GM19035 (cell line): ENCODE measurements at regions not wholly inside any gene's neighbourhood (a gene's known extent, or its start where the extent isn't known, plus 50 kb on each side); places are given as distances from the start of the nearest gene placed in this dataset.

ENCODE experiments used
- ATAC-seq: cut with Tn5 transposase; IDR thresholded peaks from one replicate; pipeline ENCODE4 v1.9.1; 2021; ENCODE audit not compliant: unreplicated experiment

DNA sequence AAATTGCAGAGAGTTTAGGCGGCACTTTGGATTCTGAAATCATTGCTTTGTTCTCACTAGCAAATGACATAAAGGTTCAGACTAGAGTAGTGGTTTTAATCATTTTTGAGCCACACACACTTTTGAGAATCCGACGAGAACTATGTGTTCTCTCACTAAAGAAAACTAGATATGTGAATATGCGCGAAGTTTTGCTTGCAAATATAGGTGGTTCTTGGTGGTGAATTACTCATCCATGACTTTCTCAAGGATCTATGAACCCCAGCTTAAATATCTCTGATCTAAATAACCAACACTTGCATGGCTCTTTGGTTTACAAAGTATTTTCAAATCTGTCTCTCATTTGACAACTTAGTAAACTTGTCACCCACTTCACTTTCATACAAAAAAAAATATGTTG is 54.8 kb downstream of the NOG start:
- ATAC-seq: no peak

DNA sequence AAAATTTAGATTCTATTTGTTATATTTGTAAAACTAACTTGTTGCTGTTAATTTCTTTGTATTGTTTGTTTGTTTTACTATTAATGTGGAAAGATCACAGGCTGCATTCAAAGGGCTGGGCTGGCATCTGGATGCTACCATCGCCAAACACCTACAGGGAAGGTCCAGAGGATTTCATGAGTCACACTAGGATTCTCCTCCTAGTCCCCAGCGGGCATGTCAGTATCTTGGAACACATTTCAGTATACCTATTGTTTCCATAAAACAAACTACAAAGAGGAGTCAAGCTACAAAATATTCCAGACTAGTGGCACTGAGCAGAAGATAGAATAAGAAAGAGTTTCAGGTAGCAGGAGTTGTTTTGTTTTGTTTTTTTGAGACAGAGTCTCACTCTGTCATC is 55.3 kb downstream of the NOG start:
- no peak for ATAC-seq

DNA sequence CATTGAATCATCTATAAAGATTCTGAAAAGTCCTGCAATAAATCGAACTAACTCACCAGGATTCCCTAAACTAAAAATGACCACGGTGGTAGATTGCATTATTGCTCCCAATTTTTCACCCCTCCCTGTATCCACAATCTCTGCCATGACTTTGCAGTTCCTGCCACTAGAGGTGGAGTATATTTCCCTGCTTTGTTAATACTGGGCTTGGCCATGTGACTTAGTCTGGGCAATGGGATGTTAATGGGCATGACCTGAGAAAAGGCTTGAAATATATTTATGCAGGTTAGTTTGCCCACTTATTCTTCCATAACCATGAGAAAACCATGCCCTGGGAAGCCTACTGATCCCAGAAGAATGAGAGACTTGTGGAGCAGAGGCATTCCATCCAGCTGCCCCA is 59.1 kb downstream of the NOG start:
- no peak for ATAC-seq

DNA sequence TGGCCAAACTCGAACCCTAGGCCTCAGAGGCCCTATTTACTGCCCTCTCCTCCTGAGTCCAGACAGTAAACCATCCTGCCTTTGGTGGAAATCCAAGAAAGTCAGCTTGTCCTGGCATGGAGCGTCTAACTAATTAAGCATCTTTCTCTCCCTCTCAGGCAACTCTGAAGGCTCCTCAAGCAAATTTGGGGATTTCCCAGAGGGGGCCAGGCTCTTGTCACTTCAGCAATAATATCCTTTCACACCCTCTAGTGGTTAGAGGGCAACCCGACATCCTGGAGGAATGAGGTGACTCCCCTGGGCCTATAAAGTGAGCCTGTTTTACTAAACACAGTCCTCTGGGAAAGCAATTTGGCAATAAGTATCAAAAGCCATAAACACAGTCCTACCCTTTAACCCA is 60.4 kb downstream of the NOG start:
- peak; percentile 99 for ATAC-seq

DNA sequence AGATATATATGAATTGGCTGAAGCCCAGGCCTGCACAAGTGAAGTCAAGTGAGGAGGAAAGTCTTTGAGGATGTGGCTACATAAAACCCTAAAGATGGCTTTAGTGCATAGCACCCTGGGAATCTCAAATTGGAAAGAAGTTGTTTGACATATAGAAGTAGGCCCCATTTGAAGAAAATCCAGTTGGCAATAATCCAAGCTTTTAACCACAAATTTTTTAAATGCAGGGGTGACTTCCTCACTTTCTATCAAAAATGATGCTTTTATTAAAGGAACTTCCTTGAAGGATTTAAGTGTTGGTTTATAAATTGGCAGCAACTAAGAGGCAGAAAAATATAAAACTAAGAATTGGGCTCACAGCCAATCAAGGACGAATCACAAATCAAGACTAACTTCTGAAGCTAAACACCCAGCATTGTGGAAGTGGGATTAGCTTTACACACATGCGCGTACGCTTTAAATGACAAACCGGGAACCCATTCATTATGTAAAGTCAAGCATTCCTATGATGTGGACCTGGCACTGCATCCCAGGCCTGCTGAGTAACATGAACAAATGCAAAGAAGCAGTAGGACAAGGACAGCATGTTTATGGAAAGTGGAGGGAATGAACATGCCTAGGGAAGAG is 63.3 kb downstream of the NOG start:
- no peak for ATAC-seq

DNA sequence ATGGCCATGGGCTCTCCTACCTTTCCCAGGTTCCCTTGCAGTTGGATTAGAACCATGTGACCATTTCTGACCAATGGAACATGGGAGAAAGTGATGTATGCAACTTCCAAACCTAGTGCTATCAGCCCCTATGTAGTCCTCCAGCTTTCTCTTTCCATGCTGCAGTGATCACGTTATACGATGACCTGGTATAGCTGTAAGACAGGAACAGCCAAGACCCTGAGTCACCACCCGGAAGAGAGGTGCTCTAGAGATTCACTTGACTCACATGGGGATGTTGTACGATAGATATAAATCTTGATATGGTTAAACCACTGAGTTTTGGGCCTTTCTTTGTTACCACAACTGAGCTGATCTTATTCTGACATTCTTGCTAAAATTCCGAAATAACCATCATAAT is 65.1 kb downstream of the NOG start:
- no peak for ATAC-seq

DNA sequence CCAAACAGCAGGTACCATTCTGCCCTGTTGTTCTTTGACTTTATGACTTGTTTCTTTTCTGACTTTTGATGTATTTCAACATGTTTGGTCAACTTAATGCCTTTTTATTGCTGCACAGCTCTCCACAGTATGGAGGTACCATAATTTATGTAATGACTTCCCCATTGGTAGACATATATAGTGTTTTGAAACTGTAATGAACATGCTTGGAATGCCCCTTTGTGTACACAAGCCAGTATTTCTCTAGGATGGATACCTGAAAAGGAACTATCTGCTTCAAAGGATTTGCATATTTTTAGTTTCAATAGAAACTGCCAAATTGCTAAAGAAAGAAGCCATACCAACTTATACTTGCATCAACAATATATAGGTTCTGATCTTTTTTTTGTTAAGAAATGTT is 66.1 kb downstream of the NOG start:
- no peak for ATAC-seq

DNA sequence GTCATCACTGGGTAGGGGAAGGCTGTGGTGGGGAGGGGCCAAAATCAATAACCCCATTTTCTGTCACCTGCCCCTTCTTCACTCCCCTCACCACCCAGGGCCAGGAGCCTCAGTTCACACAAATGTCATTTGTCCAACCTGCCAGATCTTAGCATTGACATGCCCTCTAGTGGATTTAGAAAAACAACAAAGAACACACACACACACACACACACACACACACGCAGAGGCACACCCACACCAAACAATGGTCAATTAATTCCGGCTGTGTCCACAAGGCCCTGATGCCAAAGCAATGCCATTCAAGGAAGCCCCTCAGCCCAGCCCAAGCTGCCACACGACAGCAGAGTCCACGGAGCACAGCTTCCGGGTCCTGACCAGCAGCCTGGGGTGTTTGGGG is 68.4 kb downstream of the NOG start:
- ATAC-seq: no peak

DNA sequence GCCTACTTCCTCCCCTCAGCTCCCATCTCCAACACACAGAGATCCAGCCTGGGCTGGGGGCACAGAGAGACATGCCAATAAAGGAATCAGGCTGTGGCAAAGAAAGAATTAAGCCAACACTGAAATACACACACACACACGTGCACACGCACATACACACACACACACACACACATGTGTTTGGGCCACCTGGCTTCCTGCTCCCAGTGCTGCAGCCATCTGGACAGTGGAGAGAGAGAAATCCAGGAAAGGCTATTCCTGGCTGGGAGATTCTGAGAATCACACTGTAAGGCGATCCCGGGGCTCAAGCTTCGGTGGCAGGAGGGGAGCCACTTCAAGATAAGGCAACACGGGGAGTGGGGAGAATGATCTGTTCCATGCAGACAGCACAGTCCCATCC is 72.4 kb downstream of the NOG start:
- no peak for ATAC-seq

DNA sequence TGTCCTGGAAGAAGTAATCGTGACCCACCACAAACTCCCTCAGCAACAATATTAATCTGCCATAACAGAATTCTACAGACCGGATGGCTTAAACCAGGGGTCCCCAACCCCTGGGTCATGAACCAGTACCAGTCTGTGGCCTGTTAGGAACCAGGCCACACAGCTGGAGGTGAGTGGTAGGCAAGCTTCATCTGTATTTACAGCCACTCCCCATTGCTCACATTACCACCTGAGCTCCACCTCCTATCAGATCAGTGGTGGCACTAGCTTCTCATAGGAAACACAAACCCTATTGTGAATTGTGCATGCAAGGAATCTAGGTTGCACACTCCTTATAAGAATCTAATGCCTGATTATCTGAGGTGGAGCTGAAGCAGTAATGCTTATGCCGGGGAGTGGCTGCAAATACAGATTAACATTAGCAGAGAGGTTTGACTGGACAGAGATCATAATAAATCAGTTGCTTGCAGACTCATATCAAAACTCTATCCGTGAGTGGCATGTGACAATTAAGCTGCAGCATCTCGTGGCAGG is 74.5 kb downstream of the NOG start:
- no peak for ATAC-seq

DNA sequence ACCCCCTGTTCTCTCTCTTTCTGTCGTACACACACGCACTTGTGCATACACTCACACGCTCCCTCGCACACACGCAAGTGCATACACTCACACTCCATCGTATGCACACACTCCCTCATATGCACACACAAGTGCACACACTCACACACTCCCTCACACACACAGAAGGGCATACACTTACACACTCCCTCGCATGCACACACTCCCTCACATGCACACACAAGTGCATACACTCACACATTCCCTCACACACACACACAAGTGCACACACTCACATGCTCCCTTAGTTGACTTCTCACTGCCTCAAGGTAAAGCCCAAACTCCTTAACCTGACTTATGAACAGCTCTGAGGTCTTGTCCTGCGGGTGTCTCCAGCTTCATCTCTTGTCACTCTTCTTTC is 78.7 kb downstream of the NOG start:
- no peak for ATAC-seq

DNA sequence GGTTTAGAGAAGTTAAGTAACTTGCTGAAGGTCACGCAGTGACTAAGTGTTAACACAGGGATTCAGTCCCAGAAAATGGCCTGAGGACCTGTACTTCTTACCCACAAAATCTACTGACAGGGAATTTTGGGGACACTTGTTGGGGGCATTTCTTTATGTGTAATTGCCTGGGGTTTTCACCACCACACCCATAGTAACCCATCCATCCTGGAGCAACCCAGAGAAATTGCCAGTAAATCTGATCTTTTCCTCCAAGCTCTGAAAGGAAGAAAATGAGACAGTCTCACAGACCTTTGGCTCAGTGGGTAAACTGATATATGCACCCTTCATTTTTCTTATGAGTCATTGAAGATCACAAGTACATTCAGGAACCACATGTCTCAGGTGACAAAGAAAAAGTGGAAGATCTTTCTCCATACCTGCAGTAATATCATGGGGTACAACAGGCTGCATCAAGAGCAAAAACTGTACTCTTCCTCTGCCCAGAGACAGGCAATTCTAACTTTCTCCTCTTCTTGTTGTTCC is 81.0 kb downstream of the NOG start:
- no peak for ATAC-seq

DNA sequence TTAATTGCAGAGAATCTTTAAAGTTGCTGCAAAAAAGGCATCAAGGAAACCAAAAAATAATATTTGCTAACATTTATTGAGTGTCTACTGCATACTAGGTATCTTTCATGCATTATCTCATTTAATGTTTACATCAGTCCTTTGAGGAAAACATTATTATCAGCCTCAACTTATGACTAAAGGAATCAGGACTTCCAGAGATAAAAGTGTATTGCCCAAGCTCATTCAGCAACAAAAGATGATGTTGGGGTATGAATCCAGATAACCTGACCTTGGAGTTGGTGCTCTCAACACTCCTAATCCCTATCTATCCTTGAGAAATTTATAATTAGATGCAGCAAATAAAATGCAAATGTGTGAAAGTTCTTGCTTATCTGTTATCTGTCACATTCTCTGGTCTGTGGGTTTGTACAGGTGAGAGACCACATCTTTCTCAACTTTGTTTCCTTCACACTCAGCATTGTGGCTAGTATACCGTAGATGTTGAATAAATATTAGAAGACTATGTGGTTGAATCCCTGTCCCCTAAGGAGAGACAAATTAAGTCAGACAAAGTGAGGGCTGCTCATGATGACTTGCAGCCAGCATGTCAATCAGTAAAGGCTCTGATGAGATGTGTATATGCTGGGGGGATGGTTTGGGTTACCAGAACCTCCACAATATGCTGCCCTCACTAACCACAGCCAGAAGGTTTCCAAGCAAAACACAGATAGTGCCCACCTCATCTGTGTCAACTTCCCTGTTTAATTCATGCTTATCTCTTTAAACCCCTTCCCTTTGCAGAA is 82.6 kb downstream of the NOG start:
- no peak for ATAC-seq

DNA sequence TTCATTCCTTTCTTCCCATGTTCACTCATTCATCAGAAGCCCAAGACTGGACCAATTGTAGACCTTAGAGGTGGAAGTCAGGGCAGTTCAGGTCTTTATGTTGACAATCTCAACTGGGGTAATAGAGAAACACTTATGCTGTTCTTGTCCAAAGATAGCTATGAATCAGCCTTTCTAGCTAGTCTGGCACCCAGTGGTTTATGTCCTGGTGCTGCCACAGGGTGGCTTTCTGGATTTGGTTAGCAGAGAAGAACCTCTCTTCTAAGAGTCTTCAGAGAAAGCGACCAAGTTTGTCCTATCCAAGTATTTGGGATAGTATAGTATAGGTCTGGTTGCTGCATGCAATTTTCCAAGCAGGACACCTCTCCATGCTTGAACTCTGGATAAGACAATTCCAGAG is 83.3 kb downstream of the NOG start:
- no peak for ATAC-seq

DNA sequence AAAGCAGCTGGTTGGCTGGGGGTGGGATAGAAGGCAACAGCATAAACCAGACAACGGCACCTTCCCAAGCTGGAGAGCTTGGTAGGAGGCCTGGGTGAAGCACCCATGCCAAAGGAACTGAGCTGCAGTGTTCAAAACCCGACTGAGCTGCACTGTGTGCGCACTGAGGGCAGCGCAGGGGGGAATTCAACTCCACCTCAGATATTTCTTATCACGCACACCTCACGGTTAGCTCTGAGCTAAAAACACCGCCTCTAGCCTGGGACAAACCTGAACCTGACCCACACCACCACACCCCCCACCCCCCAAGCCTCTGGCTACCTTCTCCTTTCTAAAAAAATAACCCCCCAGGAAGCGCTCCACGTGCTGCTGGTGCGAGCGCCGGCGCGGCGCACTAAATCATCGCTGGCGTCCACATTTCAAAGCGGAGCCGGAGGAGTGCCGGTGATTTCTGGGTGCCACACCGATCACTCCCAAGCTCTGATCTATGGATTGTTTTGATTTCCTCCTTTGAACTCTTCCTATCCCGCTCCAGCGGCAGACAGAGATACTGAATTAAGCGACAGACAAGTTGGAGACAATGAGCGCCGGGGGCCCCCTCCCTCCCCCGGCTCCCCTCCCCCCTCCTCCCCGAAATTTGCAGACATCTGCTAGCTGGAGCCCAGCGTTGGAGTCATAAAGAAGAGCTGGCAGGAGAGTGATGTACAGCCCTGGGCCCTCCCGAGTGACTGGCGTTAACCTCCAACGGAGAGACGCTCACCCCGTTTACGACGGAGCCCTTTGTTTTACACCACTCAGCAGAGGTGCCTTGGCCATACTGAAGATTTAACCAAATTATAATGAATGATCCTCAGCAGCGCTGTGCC is 85.0 kb downstream of the NOG start:
- no peak for ATAC-seq

DNA sequence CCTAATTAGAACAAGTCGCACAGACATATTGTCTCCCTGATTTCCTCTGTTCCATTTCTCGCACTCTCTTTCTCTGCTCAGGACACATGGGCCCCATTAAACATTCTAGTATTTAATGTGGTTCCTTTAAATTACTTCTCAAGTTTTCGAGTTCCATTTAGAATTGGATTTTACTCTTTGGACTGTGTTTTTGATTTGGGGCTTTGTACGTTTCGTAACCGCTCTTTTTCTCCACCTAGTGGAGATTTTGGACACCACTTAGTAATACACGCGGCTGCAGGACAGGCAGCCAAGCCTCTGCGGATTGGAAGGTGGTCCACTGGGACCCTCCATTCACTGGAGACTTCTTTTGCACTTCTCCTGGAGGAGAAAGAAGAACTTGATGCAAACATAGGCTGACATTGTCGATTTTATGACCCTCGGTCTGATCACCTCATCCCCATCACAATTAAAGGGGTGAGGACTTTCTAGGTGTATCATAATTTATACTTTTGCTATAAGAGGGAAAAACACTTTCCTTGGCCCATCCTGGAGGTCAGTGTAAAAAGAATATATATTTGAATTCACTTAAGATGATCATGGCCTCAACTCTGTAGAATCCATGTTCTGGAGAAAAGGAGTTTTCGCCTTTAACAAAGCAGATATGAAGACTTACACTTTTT is 85.7 kb downstream of the NOG start:
- ATAC-seq: no peak

DNA sequence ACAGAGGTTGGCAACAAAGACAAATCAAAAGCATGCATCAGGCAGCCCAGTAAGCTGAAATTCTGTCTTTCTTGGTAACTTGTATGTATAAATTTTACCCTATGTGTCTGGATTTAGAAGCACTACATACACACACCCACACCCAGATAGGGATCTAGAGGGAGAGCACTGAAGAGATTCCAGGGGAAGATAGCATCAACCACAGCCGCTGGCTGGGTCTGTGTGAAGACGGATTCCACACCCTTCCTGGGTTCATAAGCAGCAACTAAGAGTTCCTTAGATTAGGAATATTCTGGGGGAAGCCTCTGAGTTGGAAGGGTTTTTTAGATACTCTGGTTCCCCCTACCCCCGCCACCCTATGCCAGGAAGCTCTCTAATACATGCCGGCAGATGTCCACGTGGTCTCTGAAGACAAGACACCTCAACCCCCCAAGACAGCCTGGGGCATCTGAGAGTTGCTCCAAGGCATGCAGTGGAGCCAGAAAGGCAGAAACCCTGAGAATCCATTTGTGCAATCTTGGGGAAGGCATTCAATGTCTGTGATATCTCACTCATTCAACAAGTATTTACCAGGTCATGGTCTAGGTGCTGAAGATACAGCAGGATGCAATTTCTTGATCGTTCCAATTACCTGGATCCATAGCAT is 86.4 kb downstream of the NOG start:
- no peak for ATAC-seq

DNA sequence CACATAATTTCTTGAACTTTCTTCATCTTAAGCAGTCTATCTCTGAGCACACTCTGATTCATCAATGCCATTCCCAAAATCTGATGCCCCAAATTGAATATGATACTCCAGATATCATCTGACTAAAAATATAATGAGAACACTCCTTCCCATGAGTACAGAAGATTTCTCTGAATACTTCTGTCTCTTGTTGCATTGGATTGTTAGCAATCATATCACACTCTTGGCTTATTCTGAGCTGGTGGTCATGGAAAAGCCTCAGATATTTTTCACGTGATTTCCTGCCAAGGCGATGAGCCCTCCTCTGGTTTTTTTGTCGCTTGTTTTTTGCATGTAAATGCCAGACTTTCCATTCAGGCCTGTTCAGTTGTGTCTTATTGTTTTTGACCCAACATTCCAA is 87.2 kb downstream of the NOG start:
- ATAC-seq: no peak

DNA sequence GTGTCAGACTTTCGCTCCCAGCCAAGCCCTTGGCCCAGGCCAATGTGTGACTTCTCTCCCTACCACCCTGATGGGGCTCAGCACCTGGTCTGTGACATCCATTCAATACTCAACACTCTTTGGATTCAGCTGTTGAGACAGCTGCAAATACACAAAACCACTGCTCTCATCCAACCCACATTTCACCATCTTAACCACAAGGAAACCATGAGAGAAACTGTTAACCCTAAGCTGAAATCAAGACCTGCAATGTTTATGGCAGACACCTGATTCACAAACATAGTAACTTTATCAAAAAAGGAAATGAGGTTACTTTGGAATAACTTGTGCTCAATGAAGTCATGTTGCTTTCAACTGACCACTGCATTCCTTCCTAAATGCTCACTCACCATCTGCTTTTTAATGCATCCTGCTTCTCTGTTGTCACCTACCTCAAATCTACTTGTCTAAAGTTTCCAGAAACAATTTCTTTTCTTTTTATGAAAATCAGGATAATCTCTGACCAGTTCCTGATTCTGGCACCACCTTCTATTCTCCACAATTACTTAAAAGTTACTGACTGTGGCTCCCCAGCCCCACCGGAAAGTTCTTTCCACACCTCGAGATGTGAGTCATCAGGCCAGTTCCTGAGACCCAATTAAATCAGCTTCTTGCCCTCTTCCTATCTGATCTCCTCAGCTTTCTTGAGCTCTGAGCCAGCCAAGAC is 88.2 kb downstream of the NOG start:
- no peak for ATAC-seq

DNA sequence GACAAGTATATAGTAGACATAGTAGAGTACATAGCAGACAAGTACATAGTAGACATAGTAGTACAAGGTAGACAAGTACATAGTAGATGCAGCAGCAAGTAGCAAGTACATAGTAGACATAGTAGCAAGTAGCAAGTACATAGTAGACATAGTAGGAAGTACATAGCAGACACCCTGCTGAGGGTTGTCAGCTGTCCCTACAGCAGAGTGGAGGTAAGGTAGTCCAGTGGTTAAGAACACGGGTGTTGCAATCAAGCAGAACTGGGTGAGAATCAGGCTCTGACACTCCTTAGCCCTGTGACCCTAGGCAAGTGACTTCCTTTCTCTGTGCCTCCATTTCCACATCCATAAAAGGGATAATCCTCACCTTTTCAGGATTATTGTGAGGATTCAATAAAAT is 94.7 kb downstream of the NOG start:
- ATAC-seq: no peak
